Ovary (tissue), 3 donors: ENCODE measurements at regions not wholly inside any gene's neighbourhood (a gene's known extent, or its start where the extent isn't known, plus 50 kb on each side); places are given as distances from the start of the nearest gene placed in this dataset.

Experiments used
- POLR2A ChIP-seq: fragments of 450-650 bp; IDR thresholded peaks from one replicate; pipeline ENCODE4 v1.6.1; 2017; ENCODE audit warnings: antibody characterized with exemption, mild to moderate bottlenecking, moderate library complexity
- TF ChIP-seq, protein P1 (sequence below), 3 donors: fragments of 450-650 bp in 2 of 3; fragments of 200-600 bp in 1 of 3; IDR thresholded peaks; one replicate each; pipeline versions ENCODE4 v1.5.1 to v1.8.0; 2016 to 2022; ENCODE audit warnings: antibody characterized with exemption in 3 of 3, mild to moderate bottlenecking in 1 of 3
- donor health status: DM: no; HTN: no; CAD: no.

DNA sequence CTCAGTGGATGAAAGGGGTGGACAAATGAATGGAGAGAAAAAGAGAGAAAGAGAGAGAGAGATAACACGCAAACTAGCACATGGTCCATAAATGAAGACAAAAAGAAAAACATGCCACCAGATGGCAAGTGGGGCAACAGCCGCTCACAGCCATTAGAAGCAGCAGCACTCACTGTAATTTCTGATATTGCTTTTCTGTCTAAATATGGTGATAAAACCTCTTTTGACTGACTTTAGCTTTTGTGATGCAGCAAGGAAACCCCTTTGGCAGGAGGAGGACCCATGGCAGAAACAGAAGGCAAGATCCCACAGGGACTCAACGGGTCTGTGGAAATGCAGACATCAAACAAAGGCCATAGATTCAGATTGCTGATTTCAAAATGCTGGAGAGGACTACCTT lies 88.0 kb upstream of the CDH20 start:
- TF ChIP-seq, protein P1, sequence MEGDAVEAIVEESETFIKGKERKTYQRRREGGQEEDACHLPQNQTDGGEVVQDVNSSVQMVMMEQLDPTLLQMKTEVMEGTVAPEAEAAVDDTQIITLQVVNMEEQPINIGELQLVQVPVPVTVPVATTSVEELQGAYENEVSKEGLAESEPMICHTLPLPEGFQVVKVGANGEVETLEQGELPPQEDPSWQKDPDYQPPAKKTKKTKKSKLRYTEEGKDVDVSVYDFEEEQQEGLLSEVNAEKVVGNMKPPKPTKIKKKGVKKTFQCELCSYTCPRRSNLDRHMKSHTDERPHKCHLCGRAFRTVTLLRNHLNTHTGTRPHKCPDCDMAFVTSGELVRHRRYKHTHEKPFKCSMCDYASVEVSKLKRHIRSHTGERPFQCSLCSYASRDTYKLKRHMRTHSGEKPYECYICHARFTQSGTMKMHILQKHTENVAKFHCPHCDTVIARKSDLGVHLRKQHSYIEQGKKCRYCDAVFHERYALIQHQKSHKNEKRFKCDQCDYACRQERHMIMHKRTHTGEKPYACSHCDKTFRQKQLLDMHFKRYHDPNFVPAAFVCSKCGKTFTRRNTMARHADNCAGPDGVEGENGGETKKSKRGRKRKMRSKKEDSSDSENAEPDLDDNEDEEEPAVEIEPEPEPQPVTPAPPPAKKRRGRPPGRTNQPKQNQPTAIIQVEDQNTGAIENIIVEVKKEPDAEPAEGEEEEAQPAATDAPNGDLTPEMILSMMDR (IDR thresholded peaks at IDR 0.05), result no peak
- no peak for TF ChIP-seq POLR2A
